ENCODE measurements at regions not wholly inside any gene's neighbourhood (a gene's known extent, or its start where the extent isn't known, plus 50 kb on each side); places are given as distances from the start of the nearest gene placed in this dataset.
"Not testable (repeated sequence)": the region's sequence is repeated elsewhere in the genome, so short reads cannot be mapped to it uniquely, and the experiment has no call there.

- not testable (repeated sequence) for TF ChIP-seq CTCF (IDR thresholded peaks at IDR 0.05); TCF7L2 (IDR thresholded peaks at IDR 0.05; ENCODE audit: low read depth, low read length); SIN3A (IDR thresholded peaks at IDR 0.05; ENCODE audit: borderline replicate concordance, insufficient read depth, low read depth, low read length); REST (IDR thresholded peaks at IDR 0.05; ENCODE audit: insufficient read depth in 1 of 2, low read depth in 2 of 2, low read length in 1 of 2); POLR2AphosphoS5 (IDR thresholded peaks at IDR 0.05; ENCODE audit: low read depth, low read length)
Observed at GRCh38 chr17:62215891-62216290, 150.8 kb upstream of the MED13 start.
